AG09309 (cell line): ENCODE measurements at regions not wholly inside any gene's neighbourhood (a gene's known extent, or its start where the extent isn't known, plus 50 kb on each side); places are given as distances from the start of the nearest gene placed in this dataset.
"Not testable (repeated sequence)": the region's sequence is repeated elsewhere in the genome, so short reads cannot be mapped to it uniquely, and the experiment has no call there.

ENCODE experiments used
- DNase-seq: peaks from one replicate; pipeline ENCODE4 v3.0.0-alpha.2; 2010; ENCODE audit warnings: low read depth
- H3K4me3 ChIP-seq: 2 replicates; pipeline ENCODE4 v1.5.1; 2011; ENCODE audit warnings: mild to moderate bottlenecking, low read depth, low read length, moderate library complexity; ENCODE audit not compliant: control insufficient read depth
- CTCF ChIP-seq: IDR thresholded peaks from 2 replicates; pipeline ENCODE4 v1.5.1; 2011; ENCODE audit warnings: mild to moderate bottlenecking, low read depth, low read length, inconsistent platforms; ENCODE audit not compliant: insufficient read depth, control insufficient read depth; ENCODE audit errors: missing control alignments

- H3K4me3 ChIP-seq, result no peak overlapping the region
- no peak for DNase-seq
- TF ChIP-seq CTCF, result no peak
Observed at GRCh38 chr13:89455225-89455624, 1784.1 kb downstream of the SLITRK5 start.

- DNase-seq, result no peak
- no peak for TF ChIP-seq CTCF
- no peak overlapping the region for H3K4me3 ChIP-seq
Observed at GRCh38 chr13:89455741-89456140, 1784.6 kb downstream of the SLITRK5 start.

DNA sequence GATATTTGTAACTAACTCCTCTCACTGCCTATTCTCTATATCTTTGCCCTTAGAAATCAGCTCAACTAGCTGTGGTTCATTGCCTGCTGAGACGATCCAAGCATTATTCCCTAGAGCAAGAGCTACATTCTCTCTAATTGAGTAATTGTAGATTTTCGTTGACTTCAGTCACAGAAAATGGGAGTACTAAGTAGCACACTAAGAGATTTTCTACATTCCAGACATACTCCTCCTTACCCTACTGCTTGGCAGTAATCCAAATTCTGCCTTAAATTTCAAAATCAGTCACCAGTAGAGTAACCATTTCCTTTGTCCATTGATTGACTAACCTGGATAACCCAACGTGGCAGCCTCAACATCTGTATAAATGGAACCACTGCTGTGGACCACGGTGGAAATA is 1786.8 kb downstream of the SLITRK5 start:
- TF ChIP-seq CTCF, result no peak
- DNase-seq, result no peak
- H3K4me3 ChIP-seq, result no peak overlapping the region

DNA sequence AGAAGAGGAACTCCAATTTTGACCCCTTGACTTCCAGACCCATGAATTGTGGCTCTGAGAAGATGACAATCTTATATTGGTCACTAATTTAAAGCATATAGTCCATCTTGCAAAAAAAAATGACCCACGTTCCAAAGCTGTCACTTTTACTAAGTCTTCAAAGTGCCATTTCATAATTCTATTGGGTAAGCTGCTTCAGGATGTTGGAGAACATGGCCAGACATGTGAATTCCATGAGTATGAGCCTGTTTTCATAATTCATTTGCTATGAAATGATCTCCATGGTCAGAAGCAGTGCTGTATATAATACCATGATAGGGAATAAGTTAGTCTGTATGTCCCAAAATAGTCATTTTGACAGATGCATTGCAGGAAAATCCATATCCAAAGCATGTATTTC is 1787.3 kb downstream of the SLITRK5 start:
- DNase-seq, result no peak
- no peak for TF ChIP-seq CTCF
- no peak overlapping the region for H3K4me3 ChIP-seq

- not testable (repeated sequence) for H3K4me3 ChIP-seq, DNase-seq
Observed at GRCh38 chr13:89460895-89461294, 1789.7 kb downstream of the SLITRK5 start.

- no peak overlapping the region for H3K4me3 ChIP-seq
- no peak for TF ChIP-seq CTCF
- DNase-seq, result no peak
Observed at GRCh38 chr13:89465366-89465765, 1794.2 kb downstream of the SLITRK5 start.

DNA sequence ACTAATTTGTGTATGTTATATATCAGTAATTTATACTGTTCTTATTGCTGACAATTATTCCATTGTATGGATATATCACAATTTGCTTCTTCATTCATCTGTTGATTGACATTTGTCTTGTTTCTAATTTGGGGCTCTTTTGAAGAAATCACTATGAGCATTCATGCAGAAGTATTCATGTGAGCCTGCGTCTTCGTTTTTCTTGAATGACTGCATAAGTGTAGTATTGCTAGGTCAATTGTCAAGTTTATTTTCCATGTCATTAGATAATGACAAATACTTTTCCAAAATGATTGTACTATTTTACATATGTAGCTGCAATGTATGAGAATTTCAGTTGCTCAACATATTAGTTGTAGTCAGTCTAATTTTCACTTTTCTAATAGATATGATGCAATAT is 1796.9 kb downstream of the SLITRK5 start:
- no peak overlapping the region for H3K4me3 ChIP-seq
- no peak for DNase-seq
- TF ChIP-seq CTCF, result no peak
